Transverse colon (tissue), 4 donors: ENCODE measurements at regions not wholly inside any gene's neighbourhood (a gene's known extent, or its start where the extent isn't known, plus 50 kb on each side); places are given as distances from the start of the nearest gene placed in this dataset.

ENCODE experiments used
- EP300 ChIP-seq: sonication (generic); formaldehyde crosslinking; IDR thresholded peaks from one replicate; pipeline ENCODE4 v1.6.1; 2017; ENCODE audit warnings: antibody characterized with exemption, low read depth
- POLR2A ChIP-seq: fragments of 450-650 bp; IDR thresholded peaks from one replicate; pipeline ENCODE4 v1.6.1; 2016; ENCODE audit warnings: antibody characterized with exemption, mild to moderate bottlenecking, moderate library complexity
- POLR2AphosphoS5 ChIP-seq, 3 donors: sonication (generic); formaldehyde crosslinking; IDR thresholded peaks; one replicate each; pipeline ENCODE4 v1.6.1; 2016; ENCODE audit warnings: antibody characterized with exemption in 3 of 3
- TF ChIP-seq, protein P1 (sequence below), 5 experiments: fragments of 200-600 bp in 3 of 5; fragments of 450-650 bp in 2 of 5; sonication (generic) in 3 of 5; IDR thresholded peaks; 1 replicate in 2 of 5; 2 replicates in 3 of 5; pipeline ENCODE4 v1.5.1; 2016 to 2017; ENCODE audit warnings: antibody characterized with exemption in 5 of 5, inconsistent platforms in 3 of 5, mild to moderate bottlenecking in 2 of 5, moderate library complexity in 1 of 5

DNA sequence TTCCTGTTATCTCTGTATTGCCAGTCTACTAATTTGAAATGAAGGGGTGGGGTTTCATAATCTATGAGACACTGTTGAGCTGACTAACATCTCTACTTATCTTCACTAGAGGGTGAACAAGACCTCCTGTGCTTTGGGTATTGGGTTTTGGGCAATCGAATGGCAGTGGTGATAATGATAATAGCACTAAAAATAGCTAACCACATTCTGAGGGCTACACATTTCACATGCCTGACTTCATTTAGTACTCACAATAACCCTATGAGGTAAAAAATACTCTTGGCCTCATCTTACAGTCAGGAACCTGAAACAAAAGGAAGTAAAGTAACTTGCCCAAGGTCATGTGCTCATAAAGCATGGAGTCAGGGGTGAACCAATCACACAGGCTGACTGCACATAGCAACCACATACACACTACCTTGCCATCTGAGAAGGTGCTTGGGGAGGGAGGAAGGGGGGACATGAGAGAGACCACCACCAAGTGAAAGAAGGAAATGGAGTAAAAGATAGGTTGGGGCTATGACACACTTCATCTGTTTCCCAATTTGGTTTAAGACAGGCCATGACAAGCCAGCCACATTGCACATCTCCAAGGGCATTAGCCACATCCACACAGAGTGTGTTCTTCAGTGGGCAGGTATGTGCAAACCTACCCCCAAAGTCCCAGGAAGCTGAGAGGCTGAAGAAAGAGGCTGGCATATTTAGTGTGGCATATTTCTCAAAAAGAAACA, 387.6 kb upstream of the DDI1 start:
- TF ChIP-seq, protein P1, sequence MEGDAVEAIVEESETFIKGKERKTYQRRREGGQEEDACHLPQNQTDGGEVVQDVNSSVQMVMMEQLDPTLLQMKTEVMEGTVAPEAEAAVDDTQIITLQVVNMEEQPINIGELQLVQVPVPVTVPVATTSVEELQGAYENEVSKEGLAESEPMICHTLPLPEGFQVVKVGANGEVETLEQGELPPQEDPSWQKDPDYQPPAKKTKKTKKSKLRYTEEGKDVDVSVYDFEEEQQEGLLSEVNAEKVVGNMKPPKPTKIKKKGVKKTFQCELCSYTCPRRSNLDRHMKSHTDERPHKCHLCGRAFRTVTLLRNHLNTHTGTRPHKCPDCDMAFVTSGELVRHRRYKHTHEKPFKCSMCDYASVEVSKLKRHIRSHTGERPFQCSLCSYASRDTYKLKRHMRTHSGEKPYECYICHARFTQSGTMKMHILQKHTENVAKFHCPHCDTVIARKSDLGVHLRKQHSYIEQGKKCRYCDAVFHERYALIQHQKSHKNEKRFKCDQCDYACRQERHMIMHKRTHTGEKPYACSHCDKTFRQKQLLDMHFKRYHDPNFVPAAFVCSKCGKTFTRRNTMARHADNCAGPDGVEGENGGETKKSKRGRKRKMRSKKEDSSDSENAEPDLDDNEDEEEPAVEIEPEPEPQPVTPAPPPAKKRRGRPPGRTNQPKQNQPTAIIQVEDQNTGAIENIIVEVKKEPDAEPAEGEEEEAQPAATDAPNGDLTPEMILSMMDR (IDR thresholded peaks at IDR 0.05), result no peak
- TF ChIP-seq EP300 (no peak), POLR2A (no peak), POLR2AphosphoS5 (IDR thresholded peaks at IDR 0.05) (no peak)
